ENCODE measurements at regions not wholly inside any gene's neighbourhood (a gene's known extent, or its start where the extent isn't known, plus 50 kb on each side); places are given as distances from the start of the nearest gene placed in this dataset.
"Not testable (repeated sequence)": the region's sequence is repeated elsewhere in the genome, so short reads cannot be mapped to it uniquely, and the experiment has no call there.

DNA sequence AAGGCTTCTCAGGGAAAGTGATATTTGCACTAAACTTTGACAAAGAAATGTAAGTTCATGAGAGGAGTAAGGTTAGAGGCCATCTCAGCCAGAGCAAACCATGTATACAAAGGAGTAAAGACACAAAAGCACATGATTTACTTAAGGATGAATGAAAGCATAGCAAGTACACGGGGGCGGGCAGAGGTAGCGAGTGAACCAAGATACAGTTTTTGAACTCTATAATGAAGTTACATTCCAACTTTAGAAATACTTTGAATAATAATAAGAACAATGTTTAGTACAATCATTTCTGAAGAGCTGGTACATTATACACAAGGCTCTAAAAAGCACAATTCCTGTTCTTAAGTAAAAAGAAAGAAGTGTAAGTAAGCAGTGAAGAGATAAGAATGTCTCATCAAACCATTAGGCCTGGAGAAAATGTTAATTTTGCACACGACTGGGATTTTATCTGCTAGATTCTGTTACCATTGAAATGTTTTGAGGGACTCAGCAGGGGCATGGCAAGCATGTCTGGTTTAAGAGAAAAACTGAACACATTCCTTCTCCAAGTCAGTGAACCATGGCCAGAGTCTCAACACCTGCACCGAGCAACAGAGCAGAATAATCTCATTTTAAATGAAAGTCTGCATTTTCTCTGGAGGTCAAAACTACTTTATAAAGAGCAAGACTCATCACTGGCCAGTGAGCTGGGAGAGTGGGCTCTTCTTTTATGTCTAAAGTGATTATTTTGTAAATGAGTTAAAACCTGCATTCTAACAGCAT is 147.6 kb upstream of the TRPM3 start:
- DNase-seq: no peak

DNA sequence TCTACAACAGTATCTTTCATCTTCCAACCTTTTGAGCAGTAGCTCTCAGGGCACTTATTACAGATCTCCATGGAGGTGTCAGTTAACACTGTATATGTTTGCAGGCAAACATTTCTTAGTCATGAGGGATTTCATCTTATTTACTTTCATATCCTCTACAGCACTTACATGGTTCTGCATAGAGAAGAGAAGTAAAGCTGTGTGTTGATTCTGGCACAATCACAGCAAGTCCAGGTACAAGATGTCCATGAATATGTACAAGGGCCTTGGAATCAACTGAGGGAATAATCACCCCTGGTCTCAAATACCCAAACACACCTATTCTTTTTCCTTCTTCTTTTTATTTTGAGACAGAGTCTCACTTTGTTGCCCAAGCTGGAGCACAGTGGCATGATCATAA is 142.0 kb upstream of the TRPM3 start:
- DNase-seq: no peak

DNA sequence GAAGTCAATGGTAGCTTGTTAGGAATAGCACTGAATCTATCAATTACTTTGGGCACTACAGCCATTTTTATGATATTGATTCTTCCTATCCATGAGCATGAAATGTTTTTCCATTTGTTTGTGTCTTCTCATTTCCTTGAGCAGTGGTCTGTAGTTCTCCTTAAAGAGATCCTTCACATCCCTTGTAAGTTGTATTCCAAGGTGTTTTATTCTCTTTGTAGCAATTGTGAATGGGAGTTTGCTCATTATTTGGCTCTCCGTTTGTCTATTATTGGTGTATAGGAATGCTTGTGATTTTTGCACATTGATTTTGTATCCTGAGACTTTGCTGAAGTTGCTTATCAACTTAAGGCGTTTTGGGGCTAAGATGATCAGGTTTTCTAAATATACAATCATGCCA is 139.0 kb upstream of the TRPM3 start:
- not testable (repeated sequence) for DNase-seq

DNA sequence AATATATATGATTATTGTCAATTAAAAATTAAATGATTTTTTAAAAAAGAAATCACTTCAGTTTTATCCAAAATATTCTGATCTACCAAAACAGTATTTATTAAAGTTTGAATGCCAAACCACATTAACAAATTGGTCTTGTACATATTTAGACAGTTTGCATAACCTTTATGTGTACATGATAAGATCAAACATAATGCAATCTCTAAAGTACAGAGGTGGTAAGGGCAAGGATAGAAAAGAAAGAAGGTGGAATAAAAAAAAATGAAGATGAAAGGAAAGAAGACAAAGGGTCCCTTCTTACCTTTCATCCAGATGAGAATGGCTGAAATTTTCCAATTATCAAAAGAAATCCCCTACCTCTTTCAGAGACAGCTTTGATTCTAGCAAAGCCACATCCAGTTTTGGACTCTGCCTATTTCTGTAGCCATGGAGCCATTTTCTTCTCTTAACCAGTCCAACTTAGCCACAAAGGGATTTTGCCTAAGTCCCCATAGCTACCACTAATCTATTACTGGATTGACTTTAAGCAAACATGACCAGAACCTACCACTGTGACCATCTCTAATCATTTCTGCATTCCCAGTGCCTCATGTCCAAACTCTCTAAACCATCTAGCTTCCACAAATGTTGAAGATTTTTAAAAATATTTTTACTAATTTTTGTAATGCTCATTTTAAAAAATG is 133.3 kb upstream of the TRPM3 start:
- DNase-seq: no peak

DNA sequence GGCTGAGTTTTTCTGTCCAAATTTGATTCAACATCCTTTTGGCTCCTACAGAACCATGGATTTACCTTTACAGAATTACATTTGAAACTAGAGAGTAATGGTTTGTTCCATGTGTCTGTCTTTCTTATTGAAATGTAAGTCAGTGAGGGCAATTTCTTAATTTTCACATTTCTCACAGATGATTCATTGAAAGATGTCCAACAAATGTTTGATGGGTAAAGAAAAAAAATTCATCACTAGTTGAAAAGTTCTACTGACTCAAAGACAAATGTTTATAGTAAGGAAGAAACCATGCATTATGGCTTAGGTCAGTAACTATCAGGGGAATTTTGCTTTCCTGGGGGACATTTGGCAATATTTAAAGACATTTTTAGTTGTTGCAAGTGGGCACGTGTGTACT is 131.6 kb upstream of the TRPM3 start:
- DNase-seq: no peak

DNA sequence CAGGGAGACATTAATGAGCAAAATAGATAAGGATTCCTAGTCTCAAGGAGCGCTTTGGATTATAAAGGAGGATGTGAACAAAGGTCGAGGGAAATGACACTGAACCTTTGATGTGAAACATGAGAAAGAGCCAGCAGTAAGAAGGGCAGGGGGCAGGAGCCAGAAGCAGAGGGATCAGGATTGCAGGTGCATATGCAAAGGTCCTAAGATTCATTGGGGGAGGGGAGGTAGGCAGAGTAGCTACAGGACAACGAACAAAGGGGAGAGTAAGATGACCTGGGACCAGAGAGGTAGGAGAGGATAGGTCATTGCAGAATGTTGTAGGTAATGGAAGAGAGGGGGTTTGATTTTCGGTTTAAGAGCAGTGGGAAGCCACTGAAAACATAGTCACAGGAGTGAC is 129.2 kb upstream of the TRPM3 start:
- no peak for DNase-seq

DNA sequence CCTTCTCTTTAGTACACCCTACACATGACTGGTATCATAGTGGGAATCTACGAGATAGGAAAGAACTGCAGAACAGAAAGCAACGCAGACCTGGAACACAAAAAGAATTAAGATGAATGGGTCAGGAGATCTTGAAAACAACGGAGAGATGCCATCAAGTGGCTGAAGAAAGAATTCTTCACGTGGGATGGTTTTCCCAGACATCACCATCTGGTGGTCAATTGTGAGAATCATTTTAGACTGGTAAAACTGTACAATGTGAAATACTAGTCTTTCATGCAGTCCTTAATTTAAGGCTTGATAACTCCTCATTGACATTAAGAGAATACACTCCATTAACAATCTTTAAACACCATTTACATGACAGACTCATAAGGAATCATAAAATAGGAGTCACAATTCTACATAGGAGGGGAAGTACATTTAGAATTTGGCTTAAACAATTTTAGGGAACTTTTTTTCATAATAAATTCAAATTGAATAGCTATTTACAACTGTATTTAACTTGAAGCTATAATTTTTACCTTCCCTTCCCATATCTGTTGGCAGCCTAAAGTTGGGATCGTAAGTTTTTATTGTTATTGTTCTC is 128.4 kb upstream of the TRPM3 start:
- peak; percentile 56 for DNase-seq

DNA sequence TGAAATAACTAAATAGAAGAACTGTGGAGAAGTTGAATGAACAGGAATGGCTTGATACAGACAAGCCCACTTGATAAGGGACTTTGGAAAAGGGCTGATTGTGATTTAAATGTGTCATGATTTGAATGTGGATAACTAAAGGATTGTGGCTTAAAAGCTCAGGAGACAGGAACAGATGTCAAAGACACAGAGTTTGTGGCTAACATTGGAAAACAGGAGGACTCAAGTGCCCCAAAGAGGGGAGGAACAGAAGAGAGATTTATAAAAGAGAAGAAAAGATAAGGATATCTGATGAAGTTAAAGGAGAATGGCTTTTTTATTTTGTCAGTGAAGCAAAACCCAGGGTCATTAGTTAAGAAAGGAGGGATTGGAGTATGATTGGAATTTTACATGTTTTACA is 124.2 kb upstream of the TRPM3 start:
- DNase-seq: no peak

DNA sequence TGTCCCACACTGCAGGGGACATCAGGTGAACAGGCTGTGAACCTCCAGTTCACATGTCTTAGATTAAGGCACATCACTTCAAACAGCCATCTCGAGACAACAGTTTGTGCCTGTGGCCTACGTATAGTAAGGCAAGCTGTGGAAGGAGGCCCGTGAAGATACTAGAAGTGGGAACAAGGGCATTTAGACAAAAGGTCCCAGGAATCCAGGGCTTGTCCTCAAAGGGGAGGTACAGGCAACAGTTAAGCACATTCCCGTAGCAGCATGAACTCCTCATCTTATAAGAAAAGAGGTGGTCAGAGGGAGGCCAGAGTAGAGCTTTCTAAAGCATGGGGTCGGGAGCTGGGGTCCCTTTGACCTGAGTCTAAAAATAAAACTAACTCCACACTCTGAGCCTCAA is 122.5 kb upstream of the TRPM3 start:
- no peak for DNase-seq

DNA sequence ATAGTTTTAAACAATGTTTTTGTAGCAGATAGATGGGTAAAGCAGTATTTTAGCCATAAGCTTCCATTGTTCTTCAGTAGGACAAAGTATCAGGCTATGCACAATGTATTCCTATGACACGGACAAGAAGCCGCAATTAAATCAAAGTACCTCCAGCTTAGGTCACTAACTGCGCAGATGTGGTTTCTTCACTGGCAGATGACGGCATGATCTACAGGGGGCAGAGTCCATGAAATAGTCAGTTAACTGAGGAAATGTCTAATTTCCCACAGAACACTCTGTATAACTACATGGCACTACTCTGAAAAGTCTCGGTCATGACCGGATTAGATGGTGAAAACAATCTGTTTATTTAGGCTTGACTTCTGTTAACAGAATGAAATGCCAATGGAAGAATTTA is 120.7 kb upstream of the TRPM3 start:
- no peak for DNase-seq

DNA sequence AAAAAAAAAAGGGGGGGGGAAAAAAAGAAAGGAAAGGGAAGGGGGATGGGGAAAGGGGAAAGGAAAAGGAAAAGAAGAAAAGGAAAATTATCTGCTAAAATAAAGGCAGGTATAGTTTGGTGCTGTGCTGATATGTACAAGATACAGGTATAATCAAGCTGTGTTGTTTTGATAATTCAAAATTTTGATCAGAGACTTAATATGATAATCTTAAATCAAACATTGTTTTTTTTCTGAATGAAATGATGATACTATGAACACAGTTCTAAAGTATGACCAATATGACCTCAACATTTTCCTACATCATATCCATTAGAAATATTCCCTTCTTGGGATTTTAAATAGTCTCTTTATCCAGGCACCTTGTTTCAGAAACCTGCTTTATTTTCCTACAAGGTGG is 115.6 kb upstream of the TRPM3 start:
- DNase-seq: no peak

DNA sequence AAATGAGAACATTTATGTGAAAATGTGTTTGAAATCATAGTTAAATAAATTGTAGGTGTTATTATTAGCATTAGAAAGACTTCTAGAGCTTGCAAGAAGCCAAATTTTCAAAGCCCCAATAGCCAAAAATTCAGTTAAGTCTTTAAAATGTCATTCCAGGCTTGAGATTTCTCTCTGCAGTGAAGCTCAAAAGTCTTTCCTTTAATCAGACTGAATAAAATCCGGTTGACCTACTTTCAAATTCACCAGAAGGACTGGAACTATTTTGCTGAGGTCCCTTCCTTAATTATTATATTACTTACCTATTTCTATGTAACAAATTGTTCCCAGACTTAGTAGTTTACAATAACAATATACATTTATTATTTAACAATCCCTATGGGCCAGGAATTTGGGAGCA is 112.2 kb upstream of the TRPM3 start:
- no peak for DNase-seq

DNA sequence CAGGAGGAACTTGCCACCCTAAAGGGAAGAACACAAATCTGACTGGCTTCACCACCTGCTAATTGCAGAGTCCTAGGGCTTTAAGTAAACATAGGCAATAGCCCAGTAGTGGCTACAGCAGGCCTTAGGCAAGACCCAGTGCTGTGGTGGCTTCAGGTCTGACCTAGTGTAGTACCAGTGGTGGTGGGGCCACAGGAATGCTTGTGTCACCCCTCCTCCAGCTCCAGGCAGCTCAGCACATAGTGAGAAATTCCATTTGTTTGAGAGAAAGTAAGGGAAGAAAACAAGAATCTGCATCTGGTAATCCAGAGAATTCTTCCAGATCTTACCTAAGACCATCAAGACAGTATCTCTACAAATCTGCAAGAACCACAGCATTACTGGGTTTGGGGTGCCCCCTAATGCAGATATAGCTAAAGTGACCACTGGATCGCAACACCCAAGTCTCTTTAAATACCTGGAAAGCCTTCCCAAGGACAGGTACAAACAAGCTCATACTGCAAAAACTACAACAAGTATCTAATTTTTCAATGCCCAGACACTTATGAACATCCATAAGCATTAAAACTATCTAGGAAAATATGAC is 102.6 kb upstream of the TRPM3 start:
- DNase-seq: no peak

DNA sequence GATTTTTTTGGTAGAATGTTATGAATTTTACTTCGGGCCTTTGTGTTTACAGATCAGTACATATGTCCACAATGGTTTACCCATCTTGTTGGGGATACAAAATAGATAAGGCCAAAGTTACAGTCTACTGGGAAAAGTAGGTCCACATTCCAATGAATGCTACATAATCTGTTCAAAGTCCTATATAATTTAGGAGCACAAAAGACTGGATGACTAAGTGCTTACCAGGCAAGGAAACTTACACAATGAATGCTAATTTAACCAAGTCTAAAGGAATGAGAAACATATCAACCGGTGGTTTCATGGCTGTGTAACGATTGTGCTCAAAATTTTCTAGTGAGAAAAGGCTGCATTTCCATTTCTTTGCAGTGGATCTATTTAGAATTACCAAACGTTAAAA is 97.4 kb upstream of the TRPM3 start:
- DNase-seq: no peak

DNA sequence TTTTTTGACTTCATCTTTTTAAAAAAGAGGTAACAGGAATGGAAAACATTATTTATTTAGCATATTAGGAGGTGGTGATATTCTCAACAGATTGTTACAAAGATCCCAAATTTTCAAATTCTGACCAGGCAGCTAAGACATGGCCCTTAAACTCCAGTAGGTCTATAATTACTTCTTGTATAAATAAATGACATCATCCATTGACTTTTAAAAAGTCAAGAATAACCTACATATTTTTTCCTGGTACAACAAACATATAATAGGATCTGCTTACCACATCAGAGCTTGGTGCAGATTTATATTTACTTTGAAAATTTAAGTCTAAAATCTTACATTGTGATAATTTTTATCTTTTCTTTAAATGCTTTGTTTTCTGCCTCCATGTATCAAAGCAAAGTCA is 92.2 kb upstream of the TRPM3 start:
- no peak for DNase-seq

DNA sequence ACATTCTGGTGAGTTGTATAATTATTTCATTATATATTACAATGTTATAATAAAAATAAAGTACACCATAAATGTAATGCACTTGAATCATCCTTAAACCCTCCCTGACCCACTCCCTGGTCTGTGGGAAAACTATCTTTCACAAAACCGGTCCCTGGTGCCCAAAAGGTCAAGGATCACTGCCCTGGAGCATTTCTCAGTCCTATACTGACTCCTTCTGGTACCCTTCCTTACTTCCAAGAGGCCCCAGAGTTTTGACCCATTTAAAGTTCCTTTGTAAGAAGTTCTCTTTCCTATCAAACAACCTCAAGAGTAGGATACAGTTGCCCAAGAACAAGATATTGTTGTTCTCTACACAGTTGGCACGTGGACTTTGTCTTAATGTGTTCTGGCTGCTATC is 88.9 kb upstream of the TRPM3 start:
- DNase-seq: no peak

DNA sequence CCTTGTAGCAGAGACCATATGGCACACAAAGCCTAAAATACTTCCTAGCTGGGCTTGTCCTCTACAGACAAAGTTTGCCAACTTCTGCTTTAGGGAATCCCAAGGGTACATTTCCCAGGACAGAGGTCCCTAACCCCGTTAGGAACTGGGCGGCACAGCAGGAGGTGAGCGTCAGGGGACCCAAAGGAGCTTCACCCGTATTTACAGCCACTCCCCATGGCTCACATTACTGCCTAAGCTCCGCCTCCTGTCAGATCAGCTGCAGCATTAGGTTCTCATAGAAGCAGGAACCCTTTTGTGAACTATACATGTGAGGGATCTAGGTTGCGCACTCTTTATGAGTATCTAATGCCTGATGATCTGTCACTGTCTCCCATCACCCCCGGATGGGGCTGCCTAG is 88.5 kb upstream of the TRPM3 start:
- no peak for DNase-seq

DNA sequence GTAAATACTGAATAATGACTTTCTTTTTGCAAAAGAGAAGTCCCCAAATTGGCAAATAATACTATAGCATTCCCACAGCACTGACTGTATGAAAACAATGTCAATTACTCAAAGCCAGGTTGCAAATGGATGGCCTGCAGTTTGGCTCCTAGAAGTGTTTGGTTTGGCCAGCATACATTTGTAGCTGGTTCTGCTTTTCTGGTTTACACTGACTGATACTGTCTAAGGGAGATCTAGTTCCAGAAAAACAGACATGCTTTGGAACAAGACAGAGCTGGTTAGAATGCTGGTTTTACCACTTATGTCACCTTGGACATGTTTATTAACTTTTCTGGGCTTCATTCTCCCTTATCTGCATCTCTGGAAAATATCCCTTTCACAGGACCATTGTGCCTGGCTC is 81.5 kb upstream of the TRPM3 start:
- no peak for DNase-seq

DNA sequence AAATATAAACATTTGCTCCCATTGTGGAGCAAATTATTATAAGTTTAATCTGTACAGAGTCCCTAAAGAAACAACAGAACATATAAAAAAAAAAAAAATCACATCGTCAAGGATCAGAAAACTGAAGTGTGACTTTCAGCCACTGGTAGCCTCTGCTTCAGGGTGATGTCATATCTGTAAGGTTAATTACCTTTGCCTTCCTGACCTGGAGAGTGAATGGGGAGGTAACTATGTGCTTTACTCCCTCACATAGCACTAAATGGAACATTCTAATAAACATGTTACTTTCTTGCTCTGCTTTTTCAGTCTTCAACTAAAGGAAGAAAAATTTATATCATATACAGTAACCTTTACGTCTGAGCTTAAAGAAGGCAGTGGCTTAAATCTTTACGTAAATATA is 70.3 kb upstream of the TRPM3 start:
- DNase-seq: no peak

DNA sequence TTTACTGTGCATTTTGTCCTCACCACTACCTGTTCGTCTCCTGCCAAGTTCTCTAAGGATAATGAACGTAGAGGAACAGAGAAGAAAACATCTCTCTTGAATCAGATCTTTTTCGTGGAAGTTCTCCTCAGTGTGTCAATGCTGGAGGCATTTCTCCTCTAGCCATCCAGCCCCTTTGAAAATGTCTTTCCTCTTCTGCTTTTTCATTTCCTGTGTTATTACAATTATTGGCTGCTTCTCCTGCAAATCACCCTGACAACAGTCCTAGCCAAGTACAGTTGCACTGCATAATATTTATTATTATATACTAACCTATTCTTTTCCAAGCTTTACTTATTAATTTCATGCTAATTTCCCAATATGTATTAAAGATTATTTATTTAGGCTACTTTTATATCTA is 61.8 kb upstream of the TRPM3 start:
- DNase-seq: no peak

DNA sequence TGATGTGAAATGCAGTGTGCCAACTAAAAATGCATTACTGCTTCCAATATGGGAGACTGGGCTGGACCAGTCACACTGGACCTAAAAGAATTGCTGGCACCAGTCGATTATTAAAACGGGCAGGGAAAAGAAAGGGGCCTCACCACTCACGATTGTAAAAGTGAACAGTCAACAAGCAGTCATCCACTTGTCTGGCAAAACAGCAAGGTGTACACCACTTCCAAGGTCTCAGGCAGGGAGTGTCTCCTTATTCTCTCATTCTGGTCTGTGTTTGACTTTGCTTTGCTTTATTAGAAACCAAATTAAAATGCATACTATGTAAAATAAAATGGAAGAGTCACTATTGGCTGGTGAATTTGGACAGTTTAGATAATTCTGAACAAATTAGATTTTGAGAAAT is 57.8 kb upstream of the TRPM3 start:
- DNase-seq: no peak

DNA sequence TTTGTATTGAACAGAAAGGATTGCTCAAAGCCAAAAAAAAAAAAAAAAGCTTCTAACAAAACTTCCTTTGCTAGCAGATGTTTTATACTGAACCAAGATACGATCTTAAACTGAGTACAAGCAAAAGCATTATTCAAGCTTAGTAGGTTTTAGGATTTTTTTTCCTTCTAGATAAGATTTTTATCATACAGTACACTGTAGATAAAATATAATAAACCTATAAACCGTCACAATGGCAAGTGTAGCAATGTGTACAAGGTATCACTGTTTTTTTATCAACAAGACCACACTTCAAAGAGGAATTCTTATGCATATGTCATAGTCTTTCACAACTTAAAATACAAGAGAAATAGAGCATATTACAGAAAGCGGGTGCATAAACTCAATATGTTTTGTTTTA is 56.5 kb upstream of the TRPM3 start:
- no peak for DNase-seq

DNA sequence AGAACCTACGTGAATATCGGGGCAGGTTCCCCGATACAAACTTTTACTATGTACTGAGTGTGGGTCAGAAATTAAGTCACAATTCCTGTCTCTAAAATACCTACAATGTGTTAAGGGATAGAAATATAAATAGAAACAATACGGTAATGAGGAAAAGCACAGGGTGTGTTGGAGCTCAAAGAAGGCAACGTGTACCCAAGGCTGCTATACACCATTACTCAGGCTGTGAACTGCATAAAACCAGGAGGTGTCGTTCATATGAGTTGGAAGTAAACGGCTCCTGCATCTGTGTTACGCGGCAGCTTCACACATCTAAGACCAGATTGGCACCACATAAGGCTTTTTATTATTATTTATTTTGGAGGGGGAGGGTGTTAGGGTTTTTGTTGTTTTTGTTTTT is 50.1 kb upstream of the TRPM3 start:
- no peak for DNase-seq

All from RPMI8226 (cell line).